ENCODE measurements at regions not wholly inside any gene's neighbourhood (a gene's known extent, or its start where the extent isn't known, plus 50 kb on each side); places are given as distances from the start of the nearest gene placed in this dataset.

DNA sequence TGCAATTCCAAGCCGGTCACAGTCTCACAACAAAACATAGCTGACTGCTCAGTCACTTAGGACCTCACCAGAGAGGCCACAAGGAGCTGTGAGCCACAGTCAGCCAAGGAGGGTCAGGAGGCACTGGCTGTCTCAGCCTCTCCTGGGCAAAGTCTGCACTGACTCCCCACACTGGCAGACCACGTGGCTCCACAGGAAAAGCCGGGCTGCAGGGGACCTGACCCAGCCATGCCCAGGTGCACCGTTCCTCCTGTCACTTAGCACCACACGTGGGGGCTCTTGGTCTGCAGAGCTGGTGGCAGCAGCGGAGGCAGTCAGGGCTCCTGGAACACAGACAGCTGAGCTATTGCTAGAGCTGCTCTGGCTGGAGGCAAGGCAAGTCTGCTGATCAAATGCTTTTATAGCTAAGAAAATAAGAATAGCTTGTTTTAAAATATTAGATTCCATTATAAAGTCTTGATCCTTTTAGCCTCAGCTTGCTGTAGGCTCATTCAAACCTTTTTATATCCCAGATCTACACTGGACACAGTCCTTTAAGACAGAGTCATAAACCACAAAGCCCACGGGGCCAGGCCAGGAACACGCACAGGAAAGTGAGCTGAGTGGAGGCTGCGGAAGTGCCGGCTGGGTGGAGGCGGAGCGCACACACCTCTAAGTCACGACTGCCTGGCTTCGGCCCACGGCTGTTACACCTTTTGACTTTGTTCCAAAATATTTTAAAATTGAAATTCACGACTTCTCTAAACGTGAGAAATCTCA lies 744.1 kb downstream of the UQCRFS1 start:
- TF ChIP-seq, protein P1, sequence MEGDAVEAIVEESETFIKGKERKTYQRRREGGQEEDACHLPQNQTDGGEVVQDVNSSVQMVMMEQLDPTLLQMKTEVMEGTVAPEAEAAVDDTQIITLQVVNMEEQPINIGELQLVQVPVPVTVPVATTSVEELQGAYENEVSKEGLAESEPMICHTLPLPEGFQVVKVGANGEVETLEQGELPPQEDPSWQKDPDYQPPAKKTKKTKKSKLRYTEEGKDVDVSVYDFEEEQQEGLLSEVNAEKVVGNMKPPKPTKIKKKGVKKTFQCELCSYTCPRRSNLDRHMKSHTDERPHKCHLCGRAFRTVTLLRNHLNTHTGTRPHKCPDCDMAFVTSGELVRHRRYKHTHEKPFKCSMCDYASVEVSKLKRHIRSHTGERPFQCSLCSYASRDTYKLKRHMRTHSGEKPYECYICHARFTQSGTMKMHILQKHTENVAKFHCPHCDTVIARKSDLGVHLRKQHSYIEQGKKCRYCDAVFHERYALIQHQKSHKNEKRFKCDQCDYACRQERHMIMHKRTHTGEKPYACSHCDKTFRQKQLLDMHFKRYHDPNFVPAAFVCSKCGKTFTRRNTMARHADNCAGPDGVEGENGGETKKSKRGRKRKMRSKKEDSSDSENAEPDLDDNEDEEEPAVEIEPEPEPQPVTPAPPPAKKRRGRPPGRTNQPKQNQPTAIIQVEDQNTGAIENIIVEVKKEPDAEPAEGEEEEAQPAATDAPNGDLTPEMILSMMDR (IDR thresholded peaks at IDR 0.05): no peak

- TF ChIP-seq, protein P1 (IDR thresholded peaks at IDR 0.05): peak; percentile 88
Observed at GRCh38 chr19:28466107-28467045, 746.6 kb downstream of the UQCRFS1 start.

- TF ChIP-seq, protein P1 (IDR thresholded peaks at IDR 0.05): no peak
Observed at GRCh38 chr19:28465371-28466086, 747.4 kb downstream of the UQCRFS1 start.

DNA sequence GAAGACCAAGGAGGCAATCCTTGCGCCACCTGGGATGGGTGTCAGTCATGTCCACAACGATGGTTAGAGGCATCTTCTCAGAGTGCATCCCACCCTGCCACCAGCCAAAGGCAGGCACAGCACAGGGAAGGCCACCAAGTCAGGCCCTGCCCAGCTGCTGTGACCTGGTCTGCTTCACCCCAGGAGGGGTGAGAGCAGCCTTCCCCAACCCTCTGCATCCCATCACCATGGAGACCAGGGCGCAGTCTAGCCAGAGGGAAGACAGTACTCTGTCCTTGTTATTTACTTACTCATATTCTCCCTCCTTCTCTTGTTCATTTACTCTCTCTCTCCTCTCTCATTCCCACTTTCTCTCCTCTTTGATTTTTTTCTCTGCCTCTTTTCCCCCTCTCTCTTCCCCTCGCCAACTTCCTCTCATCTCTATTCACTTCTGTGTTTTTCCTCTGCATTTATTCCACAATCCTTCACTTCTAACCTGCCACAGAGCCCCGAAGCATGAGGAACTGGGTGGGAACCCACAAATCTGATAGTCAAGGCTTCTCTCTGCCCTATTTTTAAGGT lies 749.4 kb downstream of the UQCRFS1 start:
- TF ChIP-seq, protein P1 (IDR thresholded peaks at IDR 0.05): no peak

DNA sequence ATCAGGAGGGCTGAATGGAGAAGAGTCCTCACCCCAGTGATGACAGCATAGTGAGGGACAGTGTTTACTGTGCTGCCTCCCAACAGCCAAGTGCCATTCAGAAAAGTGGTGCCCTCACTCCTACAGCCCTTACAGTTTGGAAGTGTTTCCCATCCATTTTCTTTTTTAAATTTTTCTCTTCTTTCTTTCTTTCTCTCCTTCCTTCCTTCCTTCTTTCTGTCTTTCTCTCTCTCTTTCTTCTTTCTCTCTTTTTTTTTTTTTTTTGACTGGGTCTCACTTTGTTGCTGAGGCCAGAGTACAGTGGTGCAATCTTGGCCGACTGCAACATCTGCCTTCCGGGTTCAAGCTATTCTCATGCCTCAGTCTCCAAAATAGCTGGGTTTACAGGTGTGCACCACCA lies 755.3 kb downstream of the UQCRFS1 start:
- TF ChIP-seq, protein P1 (IDR thresholded peaks at IDR 0.05): no peak

GRCh38 chr19:28456708-28457320 lies 756.1 kb downstream of the UQCRFS1 start:
- TF ChIP-seq, protein P1 (IDR thresholded peaks at IDR 0.05): no peak

Data from LNCAP (cell line).